Thyroid gland (tissue), 4 donors: ENCODE measurements at regions not wholly inside any gene's neighbourhood (a gene's known extent, or its start where the extent isn't known, plus 50 kb on each side); places are given as distances from the start of the nearest gene placed in this dataset.

Source experiments
- DNase-seq, 2 donors: peaks; one replicate each; pipeline ENCODE4 v3.0.0-alpha.2; 2019
- H3K27ac ChIP-seq, 3 donors: fragments of 200-600 bp; sonication (generic); 1 replicate in 2 of 3; 2 replicates in 1 of 3; pipeline ENCODE4 v1.5.1; 2016 to 2019; ENCODE audit warnings: mild to moderate bottlenecking in 1 of 3, moderate library complexity in 1 of 3
- H3K27me3 ChIP-seq: fragments of 200-600 bp; sonication (generic); one replicate; pipeline ENCODE4 v1.5.1; 2019
- H3K36me3 ChIP-seq, 2 donors: fragments of 200-600 bp; sonication (generic); one replicate each; pipeline ENCODE4 v1.5.1; 2016 to 2019
- H3K4me1 ChIP-seq, 2 donors: fragments of 200-600 bp; sonication (generic); one replicate each; pipeline ENCODE4 v1.5.1; 2017 to 2019
- H3K4me3 ChIP-seq, 3 donors: fragments of 200-600 bp; sonication (generic); replicated peaks in 1 of 3; 1 replicate in 2 of 3; 2 replicates in 1 of 3; pipeline ENCODE4 v1.5.1; 2016; ENCODE audit warnings: mild to moderate bottlenecking in 1 of 3
- H3K9me3 ChIP-seq: fragments of 200-600 bp; sonication (generic); one replicate; pipeline ENCODE4 v1.5.1; 2017
- POLR2A ChIP-seq, 2 donors: fragments of 450-650 bp; IDR thresholded peaks; one replicate each; pipeline ENCODE4 v1.6.1; 2017; ENCODE audit warnings: antibody characterized with exemption in 2 of 2, mild to moderate bottlenecking in 2 of 2, moderate library complexity in 1 of 2
- WGBS, 2 donors: methylation state at CpG; one replicate each; pipeline ENCODE4 v1.1.5; 2017; 5-methylcytosine and 5-hydroxymethylcytosine counted together
- intact Hi-C: fragments of 100-400 bp; cut with DNase I; formaldehyde crosslinking; loops from one replicate; pipeline ENCODE4 v1.15.1; 2023
- TF ChIP-seq, protein P1 (sequence below), 6 experiments: fragments of 200-600 bp in 3 of 6; fragments of 450-650 bp in 3 of 6; sonication (generic) in 3 of 6; IDR thresholded peaks; one replicate each; pipeline ENCODE4 v1.5.1; 2016 to 2019; ENCODE audit warnings: antibody characterized with exemption in 6 of 6, mild to moderate bottlenecking in 2 of 6, inconsistent platforms in 1 of 6, moderate library complexity in 1 of 6

DNA sequence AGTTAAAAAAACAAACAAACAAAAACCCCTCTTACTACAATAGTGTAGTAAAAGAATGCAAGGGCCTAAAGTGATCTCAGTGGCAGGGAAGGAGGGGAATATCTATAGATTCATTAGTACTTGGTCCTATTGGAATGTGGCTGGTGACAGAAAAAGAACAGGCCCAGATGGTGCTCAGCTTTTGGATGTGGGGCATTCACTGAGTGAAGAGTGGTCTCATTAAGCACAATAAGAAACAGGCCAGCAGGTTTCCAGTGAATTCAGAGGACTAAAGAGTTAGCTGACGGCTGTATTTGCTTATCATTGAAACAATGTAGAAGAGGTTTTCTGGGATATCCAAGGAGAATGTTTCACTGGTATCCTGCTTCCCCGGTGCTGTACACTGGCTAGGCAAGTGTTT, 243.8 kb upstream of the HHIP start:
- Histone ChIP-seq H3K4me3 (no peak overlapping the region), H3K36me3 (no peaks in the 10 kb centered on the region), H3K27ac (no peak overlapping the region), H3K9me3 (no peaks in the 10 kb centered on the region), H3K4me1 (no peaks in the 10 kb centered on the region), H3K27me3 (no peaks in the 10 kb centered on the region)
- 74 to 76% methylated on average over 2 of the region's 2 CpGs for WGBS, 2 donors
- no peak for DNase-seq
- TF ChIP-seq, protein P1, sequence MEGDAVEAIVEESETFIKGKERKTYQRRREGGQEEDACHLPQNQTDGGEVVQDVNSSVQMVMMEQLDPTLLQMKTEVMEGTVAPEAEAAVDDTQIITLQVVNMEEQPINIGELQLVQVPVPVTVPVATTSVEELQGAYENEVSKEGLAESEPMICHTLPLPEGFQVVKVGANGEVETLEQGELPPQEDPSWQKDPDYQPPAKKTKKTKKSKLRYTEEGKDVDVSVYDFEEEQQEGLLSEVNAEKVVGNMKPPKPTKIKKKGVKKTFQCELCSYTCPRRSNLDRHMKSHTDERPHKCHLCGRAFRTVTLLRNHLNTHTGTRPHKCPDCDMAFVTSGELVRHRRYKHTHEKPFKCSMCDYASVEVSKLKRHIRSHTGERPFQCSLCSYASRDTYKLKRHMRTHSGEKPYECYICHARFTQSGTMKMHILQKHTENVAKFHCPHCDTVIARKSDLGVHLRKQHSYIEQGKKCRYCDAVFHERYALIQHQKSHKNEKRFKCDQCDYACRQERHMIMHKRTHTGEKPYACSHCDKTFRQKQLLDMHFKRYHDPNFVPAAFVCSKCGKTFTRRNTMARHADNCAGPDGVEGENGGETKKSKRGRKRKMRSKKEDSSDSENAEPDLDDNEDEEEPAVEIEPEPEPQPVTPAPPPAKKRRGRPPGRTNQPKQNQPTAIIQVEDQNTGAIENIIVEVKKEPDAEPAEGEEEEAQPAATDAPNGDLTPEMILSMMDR (IDR thresholded peaks at IDR 0.05) = no peak
- TF ChIP-seq POLR2A (IDR thresholded peaks at IDR 0.05) = no peak
- intact Hi-C loops = no loop called here

DNA sequence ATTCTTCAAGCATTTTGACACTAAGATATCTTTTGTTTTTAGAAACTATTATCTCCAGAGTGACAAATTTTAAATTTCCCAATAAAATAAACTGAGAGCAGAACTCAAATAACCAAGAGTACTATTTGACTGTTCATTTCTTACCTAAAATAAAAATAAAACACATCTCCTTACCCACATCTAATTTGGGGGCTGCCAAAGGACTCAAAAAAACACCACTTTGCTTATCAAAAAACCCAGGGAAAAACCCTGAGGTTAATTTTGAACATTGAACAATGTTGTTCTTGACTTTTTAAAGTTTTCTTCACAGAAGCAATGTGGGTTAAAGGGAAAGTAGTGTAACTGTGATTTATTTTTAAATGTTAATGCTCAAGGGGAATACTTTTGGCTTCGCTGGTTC, 243.0 kb upstream of the HHIP start:
- H3K36me3 ChIP-seq = no peaks in the 10 kb centered on the region
- H3K27ac ChIP-seq = no peak overlapping the region
- H3K9me3 ChIP-seq = no peaks in the 10 kb centered on the region
- no peak overlapping the region for H3K4me3 ChIP-seq
- no peaks in the 10 kb centered on the region for H3K27me3 ChIP-seq
- intact Hi-C loops = no loop called here
- no peak for DNase-seq
- WGBS, 2 donors = 72 to 79% methylated on average over 1 of the region's 1 CpG
- TF ChIP-seq POLR2A (IDR thresholded peaks at IDR 0.05) = no peak
- TF ChIP-seq, protein P1 (IDR thresholded peaks at IDR 0.05) = no peak
- no peaks in the 10 kb centered on the region for H3K4me1 ChIP-seq

DNA sequence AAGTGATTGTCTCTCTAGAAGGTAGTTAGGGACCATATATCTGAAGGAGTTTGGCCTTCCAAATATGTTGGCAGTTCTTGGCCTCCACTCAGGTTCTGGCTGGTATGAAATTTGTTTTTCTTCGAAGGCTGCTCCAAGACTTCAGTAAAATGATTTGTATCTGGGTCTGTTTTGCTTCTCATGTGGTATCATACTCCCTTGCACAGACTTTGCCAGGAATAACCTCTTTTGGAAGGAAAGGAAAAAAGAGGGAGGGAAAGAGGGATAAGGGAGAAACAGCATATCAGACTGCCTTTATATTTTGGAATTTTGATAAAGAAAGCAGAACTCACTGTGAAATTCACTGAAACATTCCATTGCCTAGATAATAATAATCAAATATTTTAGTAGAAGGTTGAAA, 242.1 kb upstream of the HHIP start:
- no peaks in the 10 kb centered on the region for H3K36me3 ChIP-seq
- no peaks in the 10 kb centered on the region for H3K9me3 ChIP-seq
- no peaks in the 10 kb centered on the region for H3K4me1 ChIP-seq
- no peak overlapping the region for H3K27ac ChIP-seq
- TF ChIP-seq POLR2A (IDR thresholded peaks at IDR 0.05) = no peak
- TF ChIP-seq, protein P1 (IDR thresholded peaks at IDR 0.05) = no peak
- DNase-seq = no peak
- H3K27me3 ChIP-seq = no peaks in the 10 kb centered on the region
- intact Hi-C loops = no loop called here
- 73 to 76% methylated on average over 1 of the region's 1 CpG for WGBS, 2 donors
- H3K4me3 ChIP-seq = no peak overlapping the region

DNA sequence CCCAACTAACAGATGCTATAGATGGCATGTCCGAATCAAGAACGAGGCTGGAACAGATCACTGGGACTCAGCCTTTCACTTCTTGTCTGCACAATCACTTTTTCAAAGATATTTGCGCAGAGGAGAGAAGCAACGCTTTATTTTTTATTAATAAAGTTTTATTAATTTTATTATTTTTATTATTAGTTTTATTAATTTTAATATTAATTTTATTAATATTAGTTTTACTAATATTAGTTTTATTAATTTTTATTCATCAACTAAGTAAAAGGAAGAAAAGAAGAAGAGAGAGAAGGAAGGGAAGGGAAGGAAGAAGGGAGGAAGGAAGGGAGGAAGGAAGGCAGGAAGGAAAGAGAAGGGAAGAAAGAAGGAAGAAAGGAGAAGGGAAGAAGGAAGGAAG, 236.4 kb upstream of the HHIP start:
- 81 to 82% methylated on average over 4 of the region's 4 CpGs for WGBS, 2 donors
- Histone ChIP-seq H3K27ac (no peak overlapping the region), H3K36me3 (no peaks in the 10 kb centered on the region), H3K4me3 (no peak overlapping the region), H3K9me3 (no peaks in the 10 kb centered on the region), H3K27me3 (no peaks in the 10 kb centered on the region), H3K4me1 (no peaks in the 10 kb centered on the region)
- no peak for DNase-seq
- TF ChIP-seq POLR2A (IDR thresholded peaks at IDR 0.05) = no peak
- TF ChIP-seq, protein P1 (IDR thresholded peaks at IDR 0.05) = no peak
- intact Hi-C loops = no loop called here

DNA sequence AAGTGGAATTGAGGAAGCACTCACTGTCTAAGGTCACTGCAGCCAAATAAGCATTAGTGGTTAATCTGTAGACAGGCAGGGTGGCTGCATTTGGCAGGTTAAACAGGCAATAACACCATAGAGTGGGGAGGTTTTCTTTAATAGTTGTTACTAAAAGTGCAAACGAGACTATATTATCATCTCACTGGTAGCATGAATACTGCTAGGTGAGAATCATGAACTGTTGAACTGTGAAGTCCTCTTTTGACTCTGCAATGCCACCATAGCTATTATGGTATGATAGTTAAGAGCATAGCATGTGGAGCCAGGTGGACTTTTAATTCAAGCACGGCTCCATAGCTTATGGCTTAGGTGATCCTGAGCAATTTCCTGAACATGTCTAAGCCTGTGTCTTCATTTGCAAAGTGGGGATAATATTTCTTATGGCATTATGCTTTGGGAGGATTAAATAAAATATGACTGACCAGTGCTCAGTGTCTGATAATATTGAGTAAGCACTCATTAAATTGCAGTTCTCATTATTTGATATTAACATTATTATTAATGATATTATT, 235.6 kb upstream of the HHIP start:
- 66 to 77% methylated on average over 2 of the region's 2 CpGs for WGBS, 2 donors
- Histone ChIP-seq H3K27me3 (no peaks in the 10 kb centered on the region), H3K36me3 (no peaks in the 10 kb centered on the region), H3K4me1 (no peaks in the 10 kb centered on the region), H3K27ac (no peak overlapping the region), H3K9me3 (no peaks in the 10 kb centered on the region), H3K4me3 (no peak overlapping the region)
- intact Hi-C loops = no loop called here
- no peak for TF ChIP-seq POLR2A (IDR thresholded peaks at IDR 0.05)
- TF ChIP-seq, protein P1 (IDR thresholded peaks at IDR 0.05) = no peak
- no peak for DNase-seq
